BJ (cell line): ENCODE measurements at regions not wholly inside any gene's neighbourhood (a gene's known extent, or its start where the extent isn't known, plus 50 kb on each side); places are given as distances from the start of the nearest gene placed in this dataset.

ENCODE experiments used
- CTCF ChIA-PET: fragments of 350-600 bp; formaldehyde crosslinking; extraction: SDS; loops from one replicate; lab custom pipeline; 2021; ENCODE audit warnings: antibody characterized with exemption, inconsistent platforms; lab: Yijun Ruan, JAX
- POLR2A ChIA-PET: fragments of 300-600 bp; sonication (Branson Sonifier 250); formaldehyde crosslinking; extraction: SDS; loops from one replicate; lab custom pipeline; 2021; ENCODE audit warnings: antibody characterized with exemption; lab: Charles Lee
- DNase-seq: peaks from one replicate; pipeline ENCODE4 v3.0.0-alpha.2; 2011; ENCODE audit warnings: low read depth
- H3K27me3 ChIP-seq: 2 replicates; pipeline ENCODE4 v1.6.0; 2011; ENCODE audit warnings: low read length; ENCODE audit not compliant: control insufficient read depth, insufficient read depth
- H3K36me3 ChIP-seq: 2 replicates; pipeline ENCODE4 v1.5.1; 2011; ENCODE audit warnings: low read length; ENCODE audit not compliant: control insufficient read depth, insufficient read depth
- H3K4me3 ChIP-seq: 2 replicates; pipeline ENCODE4 v1.5.1; 2011; ENCODE audit warnings: low read depth, mild to moderate bottlenecking, control low read depth, low read length
- CTCF ChIP-seq: IDR thresholded peaks from 2 replicates; pipeline ENCODE4 v1.5.1; 2011; ENCODE audit warnings: low read depth, mild to moderate bottlenecking, control low read depth, inconsistent platforms, low read length, moderate library complexity; ENCODE audit not compliant: insufficient read depth

GRCh38 chr11:104618954-104619353 lies 279.3 kb downstream of the CASP12 start:
- CTCF ChIA-PET, result interaction anchor here (0.7 kb wide), 1 partner anchor 9 kb away, joined by 3 read pairs; no protein-coding TSS in a partner anchor
- DNase-seq, result no peak
- Histone ChIP-seq H3K27me3 (no peaks in the 10 kb centered on the region), H3K36me3 (no peaks in the 10 kb centered on the region), H3K4me3 (no peak overlapping the region)
- POLR2A ChIA-PET, result no interaction called here
- no peak for TF ChIP-seq CTCF

DNA sequence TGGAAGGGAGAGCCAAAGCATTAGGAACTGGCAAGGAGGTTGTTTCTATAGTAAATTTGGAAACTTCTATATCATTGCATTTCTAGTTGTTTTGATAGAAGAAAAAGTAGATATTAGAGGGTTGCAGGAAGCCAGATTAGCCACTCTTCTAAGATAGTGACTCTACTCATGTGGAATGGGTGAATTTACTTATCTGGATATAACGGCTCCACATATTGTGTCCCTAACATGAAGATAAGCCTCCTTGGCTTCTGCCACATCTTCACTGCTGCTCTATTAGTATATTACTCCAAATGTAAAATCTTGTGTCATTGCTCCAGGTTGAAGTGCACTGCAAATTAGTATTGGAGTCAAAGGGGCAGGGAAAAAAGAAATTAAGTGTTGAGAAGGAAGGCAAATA lies 283.3 kb downstream of the CASP12 start:
- ChIA-PET CTCF (no interaction called here), POLR2A (no interaction called here)
- H3K4me3 ChIP-seq, result no peak overlapping the region
- no peak for TF ChIP-seq CTCF
- no peak for DNase-seq
- no peaks in the 10 kb centered on the region for H3K27me3 ChIP-seq
- no peaks in the 10 kb centered on the region for H3K36me3 ChIP-seq

DNA sequence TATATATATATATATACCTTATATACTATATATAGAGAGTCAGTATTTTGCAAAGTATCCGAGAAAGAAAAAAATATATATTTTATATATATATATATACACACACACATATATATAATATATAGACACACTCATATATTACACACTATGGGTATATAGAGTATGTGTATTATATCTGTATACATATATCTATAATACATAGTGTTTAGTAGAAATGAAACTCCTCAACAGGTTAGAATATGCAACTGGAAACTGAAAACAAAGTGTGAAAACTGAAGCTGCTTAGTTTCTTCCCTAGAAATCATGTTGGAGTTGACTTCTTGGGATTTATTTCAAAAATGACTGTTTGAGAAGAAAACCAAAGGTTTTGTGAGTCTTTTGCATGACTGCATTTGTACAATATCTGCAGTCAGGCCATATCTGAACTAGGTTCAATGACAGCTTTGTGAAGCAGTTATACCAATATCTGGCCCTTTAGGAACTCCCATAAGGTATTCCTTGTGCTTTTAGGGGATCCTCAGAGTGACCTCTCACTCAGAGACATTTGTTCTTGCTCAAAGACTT lies 284.1 kb downstream of the CASP12 start:
- Histone ChIP-seq H3K27me3 (no peaks in the 10 kb centered on the region), H3K4me3 (no peak overlapping the region), H3K36me3 (no peaks in the 10 kb centered on the region)
- TF ChIP-seq CTCF, result no peak
- CTCF ChIA-PET, result no interaction called here
- POLR2A ChIA-PET, result no interaction called here
- no peak for DNase-seq

GRCh38 chr11:104610635-104611034 lies 287.6 kb downstream of the CASP12 start:
- no peak for DNase-seq
- TF ChIP-seq CTCF, result no peak
- no peak overlapping the region for H3K4me3 ChIP-seq
- H3K27me3 ChIP-seq, result no peaks in the 10 kb centered on the region
- no peaks in the 10 kb centered on the region for H3K36me3 ChIP-seq
- CTCF ChIA-PET, result no interaction called here
- POLR2A ChIA-PET, result no interaction called here

- DNase-seq, result no peak
- Histone ChIP-seq H3K4me3 (no peak overlapping the region), H3K36me3 (no peaks in the 10 kb centered on the region), H3K27me3 (no peaks in the 10 kb centered on the region)
- CTCF ChIA-PET, result interaction anchor here (0.6 to 1.0 kb wide), 4 partner anchors 9 to 1253 kb away, joined by 3 to 8 read pairs (median 4); no protein-coding TSS in a partner anchor
- peak; percentile 77 for TF ChIP-seq CTCF
- POLR2A ChIA-PET, result no interaction called here
Observed at GRCh38 chr11:104609311-104610085, 288.8 kb downstream of the CASP12 start.
